ENCODE measurements at regions not wholly inside any gene's neighbourhood (a gene's known extent, or its start where the extent isn't known, plus 50 kb on each side); places are given as distances from the start of the nearest gene placed in this dataset.

DNA sequence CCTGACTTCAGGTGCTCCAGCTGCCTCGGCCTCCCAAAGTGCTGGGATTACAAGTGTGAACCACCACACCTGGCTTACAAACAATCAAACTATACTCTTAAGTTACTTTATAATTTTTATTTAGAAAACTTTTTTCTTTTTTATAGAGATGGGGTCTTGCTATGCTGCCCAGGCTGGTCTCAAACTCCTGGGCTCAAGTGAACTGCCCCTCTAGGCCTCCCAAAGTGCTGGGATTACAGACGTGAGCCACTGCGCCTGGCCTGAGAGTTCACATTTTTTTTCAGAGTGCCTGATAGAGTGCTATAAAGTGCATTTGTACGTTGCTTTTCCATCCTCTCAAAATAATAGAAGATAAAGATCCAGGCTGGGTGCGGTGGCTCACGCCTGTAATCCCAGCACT is 102.0 kb upstream of the TBL1XR1 start:
- TF ChIP-seq CTCF (conservative IDR thresholded peaks at IDR 0.05 in 1 of 2, IDR thresholded peaks at IDR 0.05 in 1 of 2; ENCODE audit: extremely low read depth in 1 of 2, insufficient read depth in 1 of 2, low read depth in 1 of 2, low read length in 2 of 2) (no peak), EZH2 (IDR thresholded peaks at IDR 0.05; ENCODE audit: borderline replicate concordance, low read length) (no peak)

All from mammary epithelial cell (primary cell).